ENCODE measurements at regions not wholly inside any gene's neighbourhood (a gene's known extent, or its start where the extent isn't known, plus 50 kb on each side); places are given as distances from the start of the nearest gene placed in this dataset.

- DNase-seq (ENCODE audit: low spot score) = no peak
- Mint-ChIP-seq H3K27me3 (ENCODE audit: low read depth) (no peaks in the 10 kb centered on the region), H3K9me3 (no peaks in the 10 kb centered on the region), H3K4me1 (no peaks in the 10 kb centered on the region), H3K4me3 (no peak overlapping the region), H3K36me3 (no peaks in the 10 kb centered on the region), H3K27ac (no peak overlapping the region)
- ATAC-seq = no peak
- ChIA-PET CTCF (interaction anchor here (1.2 kb wide), 1 partner anchor 15 kb away, joined by 4 read pairs; no protein-coding TSS in a partner anchor), POLR2A (no interaction called here)
- no peak for TF ChIP-seq CREM (CRISPR knock-in tag; IDR thresholded peaks at IDR 0.05)
- no peak for TF ChIP-seq PRRX2 (CRISPR knock-in tag; IDR thresholded peaks at IDR 0.05)
- no peak for TF ChIP-seq USF2 (CRISPR knock-in tag; IDR thresholded peaks at IDR 0.05)
- no peak for TF ChIP-seq ZNF416 (CRISPR knock-in tag; IDR thresholded peaks at IDR 0.05)
- TF ChIP-seq PREB (CRISPR knock-in tag; IDR thresholded peaks at IDR 0.05; ENCODE audit: borderline replicate concordance) = no peak
- no peak for TF ChIP-seq MAX (CRISPR knock-in tag; IDR thresholded peaks at IDR 0.05)
- TF ChIP-seq JAZF1 (CRISPR knock-in tag; IDR thresholded peaks at IDR 0.05) = no peak
- no peak for TF ChIP-seq MXD4 (CRISPR knock-in tag; IDR thresholded peaks at IDR 0.05; ENCODE audit: borderline replicate concordance)
- TF ChIP-seq SOX15 (CRISPR knock-in tag; IDR thresholded peaks at IDR 0.05) = no peak
- no peak for TF ChIP-seq ZNF317 (CRISPR knock-in tag; IDR thresholded peaks at IDR 0.05; ENCODE audit: borderline replicate concordance, low read depth)
- no peak for TF ChIP-seq ZNF281 (CRISPR knock-in tag; IDR thresholded peaks at IDR 0.05)
- TF ChIP-seq ZMAT4 (CRISPR knock-in tag; IDR thresholded peaks at IDR 0.05) = no peak
- TF ChIP-seq ETV6 (CRISPR knock-in tag; IDR thresholded peaks at IDR 0.05) = no peak
- no peak for TF ChIP-seq AR (CRISPR knock-in tag; IDR thresholded peaks at IDR 0.05)
These were observed 57.8 kb upstream of the NLRP2B start for GRCh38 chrX:57737881-57738280.
